GM12801 (cell line): ENCODE measurements at regions not wholly inside any gene's neighbourhood (a gene's known extent, or its start where the extent isn't known, plus 50 kb on each side); places are given as distances from the start of the nearest gene placed in this dataset.

Experiments
- CTCF ChIP-seq: IDR thresholded peaks from one replicate; pipeline ENCODE4 v1.5.1; 2011; ENCODE audit warnings: control low read depth; ENCODE audit not compliant: insufficient read length; ENCODE audit errors: extremely low read depth

- no peak for TF ChIP-seq CTCF
These were observed 248.7 kb upstream of the SLC30A5 start for GRCh38 chr5:68845131-68845530.

- TF ChIP-seq CTCF = no peak
These were observed 247.0 kb upstream of the SLC30A5 start for GRCh38 chr5:68846828-68847227.

- TF ChIP-seq CTCF = no peak
These were observed 245.7 kb upstream of the SLC30A5 start for GRCh38 chr5:68848091-68848490.

GRCh38 chr5:68849103-68849502 is 244.7 kb upstream of the SLC30A5 start:
- no peak for TF ChIP-seq CTCF

GRCh38 chr5:68849906-68850305 is 243.9 kb upstream of the SLC30A5 start:
- TF ChIP-seq CTCF = no peak

- TF ChIP-seq CTCF = no peak
These were observed 232.7 kb upstream of the SLC30A5 start for GRCh38 chr5:68861099-68861498.

- no peak for TF ChIP-seq CTCF
These were observed 231.3 kb upstream of the SLC30A5 start for GRCh38 chr5:68862560-68862959.

GRCh38 chr5:68872088-68872839 is 221.6 kb upstream of the SLC30A5 start:
- TF ChIP-seq CTCF = no peak
